ENCODE measurements at regions not wholly inside any gene's neighbourhood (a gene's known extent, or its start where the extent isn't known, plus 50 kb on each side); places are given as distances from the start of the nearest gene placed in this dataset.

DNA sequence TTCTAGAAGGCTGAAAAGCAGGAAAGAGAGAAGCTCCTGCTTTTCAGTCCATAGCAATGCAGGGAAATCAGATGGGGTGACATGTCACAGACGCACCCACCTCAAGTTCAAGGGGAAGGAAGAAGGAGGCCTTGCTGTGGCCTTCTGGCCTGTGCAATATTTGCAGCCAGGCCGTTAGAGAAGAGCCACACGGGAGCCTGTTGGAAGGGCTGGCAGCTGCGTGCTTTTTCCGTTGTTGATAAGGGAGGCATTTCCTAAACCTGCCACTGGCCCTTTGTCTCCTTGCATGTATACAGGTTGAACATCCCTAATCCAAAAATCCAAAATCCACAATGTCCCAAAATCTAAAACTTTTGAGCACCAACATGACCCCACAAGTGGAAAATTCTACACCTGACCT, 492.5 kb upstream of the ZMIZ1 start:
- DNase-seq (ENCODE audit: extremely low spot score, insufficient read length, low read depth) (no peak), FAIRE-seq (no peak)

DNA sequence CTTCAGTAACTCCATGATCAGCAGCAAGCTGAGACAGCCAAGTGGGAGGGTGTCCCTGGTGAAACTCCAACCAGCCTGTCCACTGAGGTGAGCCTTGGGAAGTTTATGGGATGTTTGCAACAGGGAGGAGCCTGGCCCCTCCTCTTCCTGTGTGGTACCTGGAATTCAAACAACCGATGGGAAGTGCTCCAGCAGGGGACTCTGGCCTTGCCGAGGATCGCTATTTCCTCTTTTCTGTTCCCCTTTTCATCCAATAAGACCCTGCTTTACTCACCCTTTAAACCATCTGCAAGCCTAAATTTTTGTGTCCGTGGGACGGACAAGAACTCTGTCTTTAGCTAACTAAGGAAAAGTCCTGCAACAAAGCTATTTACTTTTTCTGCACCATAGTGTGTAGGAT, 491.1 kb upstream of the ZMIZ1 start:
- DNase-seq (ENCODE audit: extremely low spot score, insufficient read length, low read depth) (no peak), FAIRE-seq (no peak)

DNA sequence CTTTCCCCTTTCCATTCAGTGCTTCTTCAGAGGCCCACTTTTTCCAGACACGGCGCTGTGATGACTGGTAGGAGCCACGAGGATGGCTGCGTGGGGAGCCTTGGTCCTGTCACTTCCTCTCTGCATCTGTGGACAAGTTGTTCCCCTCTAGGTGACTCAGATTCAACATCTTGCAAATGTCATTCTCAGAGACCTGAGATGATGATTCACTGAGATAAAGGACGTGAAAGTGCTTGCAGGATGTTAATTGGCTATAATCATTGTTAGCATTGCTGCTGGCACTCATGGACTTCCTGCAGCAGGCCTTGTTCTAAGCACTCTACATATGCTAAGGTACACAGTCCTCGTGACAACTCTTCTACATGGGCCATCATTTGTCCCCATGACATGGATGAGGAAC, 489.8 kb upstream of the ZMIZ1 start:
- FAIRE-seq (no peak), DNase-seq (ENCODE audit: extremely low spot score, insufficient read length, low read depth) (no peak)

DNA sequence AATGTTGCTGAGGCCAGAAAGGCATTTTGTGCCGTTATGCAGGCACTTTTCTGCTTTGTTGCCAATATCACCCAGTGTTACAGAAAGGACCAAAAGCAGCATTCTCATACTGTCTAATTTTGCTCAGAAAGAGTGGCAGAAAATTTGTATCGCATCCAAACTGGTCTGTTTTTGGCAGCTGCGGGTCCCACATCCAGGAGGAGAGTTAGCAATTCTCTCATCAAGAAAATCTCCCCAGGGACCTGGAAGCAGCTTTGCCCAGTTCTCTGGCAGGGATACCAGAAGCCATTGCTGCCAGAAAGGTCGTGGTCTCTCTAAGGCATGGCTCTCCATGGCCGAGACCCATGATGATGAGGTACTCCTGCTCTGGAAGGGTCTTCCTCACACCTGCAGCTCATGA, 489.2 kb upstream of the ZMIZ1 start:
- DNase-seq (ENCODE audit: extremely low spot score, insufficient read length, low read depth) (no peak), FAIRE-seq (no peak)

DNA sequence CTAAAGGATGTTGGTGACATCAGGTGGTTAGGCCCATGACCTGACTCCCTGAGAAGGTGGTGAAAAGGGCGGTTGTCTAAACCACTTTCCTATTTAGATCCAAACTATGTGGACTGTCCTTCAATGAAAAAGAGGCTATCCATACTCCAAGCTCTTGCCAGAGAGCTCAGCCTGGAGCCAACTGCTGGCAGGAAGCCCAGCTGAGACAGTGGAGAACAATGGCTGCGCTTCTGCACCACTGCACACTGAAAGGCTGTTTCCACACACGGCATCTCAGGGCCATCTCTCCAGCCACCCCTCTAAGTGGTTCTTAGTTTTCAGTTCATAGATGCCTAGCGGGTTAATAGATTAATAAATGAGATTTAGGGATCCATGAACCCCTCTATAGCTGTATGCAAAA, 488.8 kb upstream of the ZMIZ1 start:
- FAIRE-seq, result no peak

DNA sequence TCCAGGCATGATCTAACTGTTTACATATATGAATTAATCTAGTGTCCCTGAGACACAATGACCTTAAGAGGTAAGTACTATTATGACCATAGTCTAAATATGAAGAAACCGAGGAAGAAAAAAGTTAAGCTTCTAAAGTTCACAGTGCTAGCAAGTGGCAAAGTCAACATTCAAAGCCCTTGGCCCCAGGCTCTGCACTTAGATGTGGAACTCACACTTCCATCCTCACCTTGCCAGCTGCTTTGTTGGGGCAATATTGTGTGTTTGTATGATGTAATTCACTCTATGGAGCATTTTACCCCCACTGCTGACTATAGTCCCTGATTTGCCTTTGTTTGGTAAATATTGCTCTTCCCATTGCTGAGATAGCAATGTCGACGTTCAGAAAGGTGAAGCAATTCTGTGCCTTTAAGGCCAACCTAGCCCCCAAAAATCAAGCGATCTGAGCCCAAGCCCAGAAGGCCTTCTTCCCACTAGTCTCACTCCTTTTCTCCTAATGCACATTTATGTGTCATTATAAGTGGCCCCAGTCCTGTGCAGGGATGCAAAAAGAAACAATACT, 487.6 kb upstream of the ZMIZ1 start:
- no peak for FAIRE-seq
- DNase-seq (ENCODE audit: extremely low spot score, insufficient read length, low read depth), result no peak

More for the DNA sequence above, 488.8 kb upstream of the ZMIZ1 start:
- no peak for DNase-seq (ENCODE audit: extremely low spot score, insufficient read length, low read depth)

DNA sequence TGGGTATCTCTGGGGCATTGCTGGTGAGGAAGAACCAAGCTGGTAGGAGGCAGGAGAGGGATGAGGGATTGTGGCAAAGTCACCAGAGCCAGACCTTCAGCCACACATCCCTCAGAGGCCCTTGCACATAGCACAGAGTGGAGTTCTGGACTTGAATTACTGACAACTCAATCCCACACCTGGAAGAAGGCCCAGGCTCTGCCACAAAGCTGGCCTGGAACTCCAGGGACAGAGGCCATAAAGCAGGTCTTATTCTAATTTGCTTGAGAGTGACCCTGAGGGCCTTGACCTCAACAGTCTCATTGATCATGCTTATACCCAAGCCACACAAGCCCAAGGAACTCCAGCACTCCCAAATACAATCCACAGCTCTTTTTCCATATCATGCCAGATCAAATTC, 486.2 kb upstream of the ZMIZ1 start:
- no peak for FAIRE-seq

DNA sequence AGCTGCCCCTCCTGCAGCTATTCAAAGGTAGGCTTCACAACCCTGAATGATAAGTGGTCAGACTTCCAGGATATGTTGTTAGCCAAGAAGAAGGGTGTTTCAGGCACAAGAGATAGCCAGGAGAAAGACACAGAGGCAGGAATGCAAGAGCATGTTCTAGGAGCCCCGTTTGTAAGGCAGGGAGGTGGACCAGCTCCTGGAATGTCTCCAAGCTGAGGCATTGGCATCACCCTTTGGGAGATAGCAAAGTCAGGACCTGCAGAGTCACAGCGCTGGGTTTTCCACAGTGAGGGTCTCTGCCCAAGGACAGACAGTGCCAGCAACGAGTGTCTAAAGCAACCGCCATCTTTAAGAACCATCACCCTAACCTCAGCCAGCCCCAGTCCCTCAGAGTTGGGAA, 484.5 kb upstream of the ZMIZ1 start:
- FAIRE-seq, result no peak
- no peak for DNase-seq (ENCODE audit: extremely low spot score, insufficient read length, low read depth)

More for the DNA sequence above, 486.2 kb upstream of the ZMIZ1 start:
- DNase-seq (ENCODE audit: extremely low spot score, insufficient read length, low read depth), result no peak

DNA sequence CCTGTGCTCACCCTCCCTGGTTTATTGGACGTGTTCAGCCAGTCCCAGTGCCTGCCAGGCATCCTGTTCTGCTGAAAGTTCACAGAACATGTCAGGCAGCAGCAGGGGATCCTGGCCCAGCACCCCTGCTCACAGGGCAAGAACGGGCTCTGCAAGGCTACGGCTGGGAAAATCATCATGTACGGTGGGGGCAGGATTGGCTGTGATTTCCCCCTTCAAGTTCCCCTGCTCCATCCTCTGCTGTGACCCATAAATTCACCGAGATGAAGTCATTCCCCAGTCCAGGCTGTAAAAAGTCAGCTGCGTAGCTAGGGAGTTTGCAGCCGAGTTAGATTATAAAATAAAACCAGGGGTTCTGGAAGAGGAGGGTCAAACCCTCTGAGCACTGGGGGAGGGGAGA, 484.1 kb upstream of the ZMIZ1 start:
- DNase-seq (ENCODE audit: extremely low spot score, insufficient read length, low read depth) (no peak), FAIRE-seq (no peak)

DNA sequence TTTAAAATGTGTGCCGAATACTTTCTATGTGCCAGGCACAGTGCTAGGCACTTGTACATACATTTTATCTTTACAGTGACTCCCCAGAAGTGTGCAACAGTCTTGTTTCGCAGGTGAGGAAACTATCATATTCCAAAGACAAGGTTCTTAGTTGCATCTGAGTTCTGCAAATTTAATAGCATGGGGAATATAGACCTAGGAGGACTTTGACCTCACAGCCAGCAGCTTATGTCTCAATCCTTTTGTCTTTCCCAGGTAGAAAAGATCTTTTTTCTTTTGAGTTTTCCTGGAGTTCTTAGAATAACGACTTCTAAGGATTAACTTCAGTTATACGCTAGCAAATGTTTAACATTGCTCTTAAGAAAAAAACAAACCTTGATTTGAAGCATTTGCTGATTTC, 482.8 kb upstream of the ZMIZ1 start:
- FAIRE-seq, result no peak

DNA sequence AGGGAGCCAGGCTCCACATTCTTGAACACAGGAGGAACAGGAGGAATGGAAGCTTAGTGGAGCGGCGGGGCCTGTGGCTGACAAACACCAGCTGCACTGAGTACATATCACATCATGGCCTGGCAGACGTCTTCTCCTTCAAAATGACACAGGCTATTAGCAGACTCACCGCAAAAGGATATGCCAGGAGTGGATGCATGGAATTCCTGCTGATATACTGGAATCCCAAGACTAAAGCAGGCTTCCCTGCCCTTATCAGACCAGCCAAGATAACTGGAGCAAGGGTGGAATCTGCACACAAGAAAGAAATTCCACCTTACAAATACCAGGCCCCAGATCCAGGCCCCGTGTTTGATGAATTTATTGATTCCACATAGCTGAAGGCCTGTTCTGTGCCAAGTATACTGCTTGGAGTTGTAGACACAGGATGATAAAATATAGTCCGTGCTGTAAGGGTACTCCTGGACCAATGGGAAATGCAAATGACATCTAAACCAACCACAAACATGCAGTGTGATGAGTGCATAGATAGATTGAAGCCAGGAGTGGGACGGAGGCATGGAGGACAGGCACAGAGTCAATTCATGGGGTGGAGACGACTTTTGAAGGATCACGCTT, 480.5 kb upstream of the ZMIZ1 start:
- no peak for FAIRE-seq
- no peak for DNase-seq (ENCODE audit: extremely low spot score, insufficient read length, low read depth)

More for the DNA sequence above, 482.8 kb upstream of the ZMIZ1 start:
- DNase-seq (ENCODE audit: extremely low spot score, insufficient read length, low read depth), result no peak

DNA sequence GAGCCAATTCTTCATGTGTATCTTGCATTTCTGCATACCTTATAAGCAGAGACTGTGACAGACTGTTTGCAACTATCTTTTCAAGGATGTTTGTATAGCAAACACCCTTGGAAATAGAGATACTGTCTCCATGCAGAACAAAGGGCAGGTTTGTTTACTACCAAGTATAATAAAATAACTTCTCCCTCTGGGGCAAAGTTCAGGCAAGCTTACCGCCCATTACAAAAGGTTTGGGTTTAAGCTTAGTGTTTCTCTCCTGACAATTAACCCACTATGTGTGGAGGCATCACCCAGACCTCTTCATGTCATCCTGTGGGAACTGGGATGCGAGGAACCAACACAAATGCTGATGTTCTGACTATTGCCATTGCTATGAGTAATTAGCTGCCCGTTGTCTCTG, 479.1 kb upstream of the ZMIZ1 start:
- no peak for FAIRE-seq
- DNase-seq (ENCODE audit: extremely low spot score, insufficient read length, low read depth), result no peak

DNA sequence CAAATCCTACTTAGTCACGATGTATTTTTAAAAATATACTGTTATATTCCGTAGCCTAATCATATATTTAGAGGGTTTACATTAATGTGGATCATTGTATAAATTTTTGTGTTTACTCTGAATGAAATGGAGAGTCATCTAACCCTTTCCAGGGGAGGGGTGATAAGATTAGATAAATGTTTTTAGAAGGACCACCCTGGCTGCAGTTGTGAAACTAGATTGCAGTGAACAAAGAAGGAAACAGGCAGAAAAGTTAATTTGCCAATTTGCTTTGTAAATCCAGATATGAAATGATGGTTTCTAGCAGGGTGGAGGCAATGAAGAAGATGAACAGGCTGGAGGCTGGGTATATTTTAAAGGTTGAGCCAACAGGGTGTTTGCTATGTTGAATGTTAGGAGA, 477.7 kb upstream of the ZMIZ1 start:
- FAIRE-seq (no peak), DNase-seq (ENCODE audit: extremely low spot score, insufficient read length, low read depth) (no peak)

DNA sequence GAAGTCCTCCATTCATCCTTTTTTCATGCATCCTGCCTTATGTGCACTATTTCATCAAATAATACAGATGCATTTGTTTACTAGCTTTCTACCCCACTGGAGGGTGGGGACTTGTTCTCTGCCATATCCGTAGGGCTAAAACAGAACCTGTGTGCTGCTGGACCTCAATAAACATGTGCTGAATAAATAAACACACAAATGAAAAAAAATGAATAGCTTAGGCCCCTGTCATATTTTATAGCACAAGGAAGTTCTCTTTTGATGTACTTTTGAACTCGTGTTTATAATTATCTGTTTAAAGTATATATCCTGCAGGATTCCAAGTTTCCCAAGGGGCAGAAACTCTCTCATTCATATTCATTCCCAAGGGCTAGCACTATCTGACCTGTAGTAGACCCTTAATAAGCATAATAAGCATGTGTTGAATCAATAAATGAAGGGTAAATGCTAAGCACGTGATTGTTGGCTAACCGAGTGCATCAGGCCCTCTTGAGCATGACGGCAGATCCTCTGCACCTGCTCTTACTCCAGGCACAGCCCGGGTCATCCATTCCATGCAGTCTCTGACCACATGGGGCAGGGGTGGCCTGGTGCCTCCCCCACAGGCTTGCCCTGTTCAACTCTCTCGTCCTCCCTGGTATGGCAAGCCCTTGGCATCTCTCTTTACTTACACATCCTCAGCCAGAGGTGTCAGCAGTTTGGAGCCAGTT, 474.1 kb upstream of the ZMIZ1 start:
- FAIRE-seq (no peak), DNase-seq (ENCODE audit: extremely low spot score, insufficient read length, low read depth) (no peak)

DNA sequence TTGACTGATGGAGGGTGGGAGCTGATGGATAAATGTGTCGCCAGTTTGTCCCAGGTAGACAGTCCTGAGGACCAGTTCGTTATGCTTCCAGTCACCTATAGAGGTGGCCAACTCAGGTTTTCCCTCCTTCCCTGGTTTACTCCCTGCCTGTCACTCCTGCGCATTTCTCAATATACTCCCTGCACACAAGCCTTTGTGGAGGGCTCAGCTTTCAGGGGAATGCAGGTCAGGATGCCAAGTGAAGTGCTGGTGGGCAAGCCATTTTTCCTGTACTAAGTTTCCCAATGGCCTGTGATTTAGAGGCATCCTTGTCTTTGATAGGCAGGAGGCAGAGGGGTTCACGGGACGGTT, 473.5 kb upstream of the ZMIZ1 start:
- FAIRE-seq (no peak), DNase-seq (ENCODE audit: extremely low spot score, insufficient read length, low read depth) (no peak)

DNA sequence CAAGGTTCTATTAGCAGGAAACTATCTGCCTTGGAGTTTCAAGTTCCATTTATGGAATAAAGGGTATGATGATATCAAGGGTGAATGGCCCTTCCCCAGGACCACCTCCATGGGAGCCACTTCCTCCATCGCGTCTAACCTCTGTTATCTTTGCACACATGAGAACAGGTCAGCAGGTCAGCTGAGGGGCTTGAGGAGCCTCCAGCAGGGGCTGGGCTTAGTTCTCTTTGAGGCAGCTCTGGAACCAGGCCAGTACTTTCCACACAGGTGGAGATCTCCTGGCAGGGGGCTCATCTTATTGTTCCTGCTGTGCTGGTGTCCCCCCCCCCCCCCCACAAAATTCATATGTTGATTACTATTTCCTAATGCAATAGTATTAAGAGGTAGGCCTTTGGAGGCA, 472.2 kb upstream of the ZMIZ1 start:
- DNase-seq (ENCODE audit: extremely low spot score, insufficient read length, low read depth) (no peak), FAIRE-seq (no peak)

DNA sequence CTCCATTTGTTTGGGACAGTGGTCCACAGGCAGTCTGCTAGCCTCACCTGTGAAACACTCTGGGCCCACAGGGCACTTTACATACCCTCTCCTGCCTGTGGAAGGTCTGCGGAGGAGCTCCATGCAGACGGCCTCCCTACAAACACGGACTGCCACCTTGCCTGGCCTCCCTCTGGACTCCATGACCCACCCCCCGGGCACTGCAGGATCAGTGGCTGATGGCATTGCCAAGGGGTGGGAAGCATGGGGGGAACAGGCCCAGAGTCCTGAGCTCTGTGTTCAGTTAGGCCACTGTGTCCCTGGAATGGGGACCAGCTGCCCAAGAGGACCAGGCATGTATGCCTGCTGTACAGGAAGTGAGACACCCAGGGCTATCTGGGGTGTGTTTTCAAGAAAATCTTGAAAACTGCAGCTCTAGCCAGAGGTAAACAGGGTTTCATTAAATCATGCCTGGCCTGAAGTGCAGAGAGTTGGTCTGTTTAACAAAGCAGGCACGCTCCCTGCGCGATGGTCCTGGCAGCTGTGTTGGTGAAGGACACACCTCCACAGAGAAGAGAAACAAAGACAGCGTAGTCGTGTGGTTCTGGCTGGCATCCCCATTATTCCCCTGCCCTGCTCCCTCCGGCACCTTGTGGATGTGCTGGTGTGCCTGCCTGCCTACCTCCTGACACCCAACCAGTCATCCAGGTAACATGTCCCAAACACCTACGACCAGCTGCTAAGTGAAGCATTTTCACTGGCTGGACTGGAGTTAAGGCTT, 470.8 kb upstream of the ZMIZ1 start:
- FAIRE-seq (no peak), DNase-seq (ENCODE audit: extremely low spot score, insufficient read length, low read depth) (no peak)

DNA sequence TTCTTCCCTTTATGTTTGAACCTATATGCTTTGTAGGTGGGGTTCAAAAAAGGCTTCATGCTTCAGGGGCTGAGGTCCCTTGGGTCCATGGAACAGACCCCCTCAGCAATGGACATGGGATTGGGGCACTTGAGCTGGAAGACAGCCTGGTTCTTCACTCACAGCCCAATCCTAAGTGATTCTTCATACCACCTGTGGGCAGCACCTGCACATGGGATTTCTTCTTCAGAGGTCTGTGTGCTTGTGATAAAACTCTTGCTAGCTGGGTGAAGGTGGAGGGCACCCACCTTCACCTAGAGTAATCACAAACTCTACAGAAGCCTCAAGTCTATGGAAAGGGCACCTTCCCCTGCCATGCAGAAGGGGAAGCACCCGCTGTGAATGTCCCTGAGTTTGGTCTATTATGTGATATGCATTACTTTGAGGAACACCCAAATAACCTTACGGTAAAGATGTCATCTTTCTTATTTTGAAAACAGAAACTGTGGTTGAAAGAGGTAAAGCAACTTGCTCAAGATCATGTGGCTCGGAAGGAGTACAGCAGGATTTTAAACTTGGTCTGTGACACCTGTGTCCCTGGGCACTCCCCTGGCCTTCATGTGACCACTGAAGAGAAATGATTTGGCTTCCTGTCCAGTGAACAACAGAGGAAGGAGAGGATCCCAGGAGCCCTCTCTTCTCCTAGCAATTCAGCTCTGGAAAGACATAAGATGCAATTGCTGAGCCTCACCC, 469.5 kb upstream of the ZMIZ1 start:
- FAIRE-seq, result no peak

DNA sequence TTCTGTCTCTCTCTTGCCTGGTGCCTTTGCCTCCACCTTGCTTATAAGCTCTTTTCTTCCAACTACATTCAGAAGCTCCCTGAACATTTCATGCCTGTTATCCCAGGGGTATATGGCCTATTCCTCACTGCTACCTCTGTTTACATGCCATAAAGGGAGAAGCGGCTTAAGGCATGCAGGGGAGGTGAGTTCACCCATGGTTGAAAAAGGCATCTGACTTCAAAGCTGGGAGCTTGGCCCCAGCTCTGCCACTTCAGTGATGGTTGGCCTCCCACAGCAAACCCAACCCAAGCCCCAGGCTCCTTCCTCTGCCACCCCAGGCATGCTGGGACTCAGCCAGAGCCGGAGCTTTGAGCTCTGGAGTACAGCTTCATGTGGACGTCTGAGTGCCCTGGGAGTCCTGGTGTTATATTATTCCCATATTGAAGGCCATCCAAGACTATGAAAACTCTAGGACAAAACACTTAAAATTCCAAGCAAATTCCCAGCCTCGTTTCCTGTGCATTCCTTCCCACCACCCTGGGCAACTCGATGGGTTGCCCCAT, 468.6 kb upstream of the ZMIZ1 start:
- FAIRE-seq (no peak), DNase-seq (ENCODE audit: extremely low spot score, insufficient read length, low read depth) (no peak)

More for the DNA sequence above, 469.5 kb upstream of the ZMIZ1 start:
- no peak for DNase-seq (ENCODE audit: extremely low spot score, insufficient read length, low read depth)

DNA sequence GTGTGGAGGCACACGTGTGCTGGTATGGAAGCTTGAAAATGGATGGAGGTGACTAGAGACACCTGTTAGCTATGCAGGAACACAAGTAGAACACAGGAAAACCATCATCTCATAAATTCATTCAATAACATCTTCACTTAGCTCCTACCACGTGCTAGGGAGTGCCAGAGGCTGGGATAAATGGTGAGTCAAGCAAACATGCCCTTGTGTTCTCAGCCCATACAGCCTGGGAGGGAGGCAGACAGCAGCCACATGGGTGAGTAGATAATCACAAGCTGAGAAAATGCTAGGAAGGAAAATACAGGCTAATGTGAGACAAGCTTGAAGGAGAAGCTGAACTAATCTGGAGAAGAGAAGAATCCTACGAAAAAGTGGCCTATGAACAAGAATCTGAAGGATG, 468.0 kb upstream of the ZMIZ1 start:
- DNase-seq (ENCODE audit: extremely low spot score, insufficient read length, low read depth), result no peak
- FAIRE-seq, result no peak

Measured in GM18507 (cell line).